Dendritic cell treated with granulocyte-macrophage colony-stimulating factor and Interleukin-4, amounts not matched to agents 40 ng/mL and 50 ng/mL, for 4 days (primary cell): ENCODE measurements at regions not wholly inside any gene's neighbourhood (a gene's known extent, or its start where the extent isn't known, plus 50 kb on each side); places are given as distances from the start of the nearest gene placed in this dataset.

ENCODE experiments used
- H3K27ac Mint-ChIP-seq: one replicate; pipeline ENCODE4 v1.8.0; 2022; ENCODE audit warnings: mild to moderate bottlenecking, mixed read lengths
- H3K27me3 Mint-ChIP-seq: one replicate; pipeline ENCODE4 v1.8.0; 2022; ENCODE audit warnings: mild to moderate bottlenecking, mixed read lengths
- H3K36me3 Mint-ChIP-seq: one replicate; pipeline ENCODE4 v1.8.0; 2022; ENCODE audit warnings: low read depth, mixed read lengths
- H3K4me1 Mint-ChIP-seq: one replicate; pipeline ENCODE4 v1.8.0; 2022; ENCODE audit warnings: low read depth, mixed read lengths
- H3K4me3 Mint-ChIP-seq: one replicate; pipeline ENCODE4 v1.8.0; 2022; ENCODE audit warnings: mild to moderate bottlenecking, moderate library complexity, mixed read lengths
- H3K9me3 Mint-ChIP-seq: one replicate; pipeline ENCODE4 v1.8.0; 2022; ENCODE audit warnings: mixed read lengths
- intact Hi-C: fragments of 100-400 bp; cut with micrococcal nuclease; formaldehyde crosslinking; loops from one replicate; pipeline ENCODE4 v1.15.0; 2022

- H3K9me3 Mint-ChIP-seq: peaks cover 16% of the 10 kb centered on the region
- H3K4me1 Mint-ChIP-seq: peaks cover 8% of the 10 kb centered on the region
- no peaks in the 10 kb centered on the region for H3K36me3 Mint-ChIP-seq
- no peak overlapping the region for H3K4me3 Mint-ChIP-seq
- intact Hi-C loops: no loop called here
- H3K27ac Mint-ChIP-seq: no peak overlapping the region
- no peaks in the 10 kb centered on the region for H3K27me3 Mint-ChIP-seq
These were observed 148.9 kb upstream of the SPEF2 start for GRCh38 chr5:35468811-35469210.

- intact Hi-C loops: no loop called here
- peaks cover 16% of the 10 kb centered on the region for H3K9me3 Mint-ChIP-seq
- H3K27me3 Mint-ChIP-seq: no peaks in the 10 kb centered on the region
- no peak overlapping the region for H3K27ac Mint-ChIP-seq
- H3K4me3 Mint-ChIP-seq: no peak overlapping the region
- H3K36me3 Mint-ChIP-seq: no peaks in the 10 kb centered on the region
- H3K4me1 Mint-ChIP-seq: peaks cover 8% of the 10 kb centered on the region
These were observed 150.9 kb upstream of the SPEF2 start for GRCh38 chr5:35466746-35467145.

GRCh38 chr5:35464757-35465156, 152.9 kb upstream of the SPEF2 start:
- H3K27me3 Mint-ChIP-seq: no peaks in the 10 kb centered on the region
- peaks cover 16% of the 10 kb centered on the region for H3K9me3 Mint-ChIP-seq
- H3K4me1 Mint-ChIP-seq: no peaks in the 10 kb centered on the region
- no peaks in the 10 kb centered on the region for H3K36me3 Mint-ChIP-seq
- no peak overlapping the region for H3K27ac Mint-ChIP-seq
- intact Hi-C loops: no loop called here
- no peak overlapping the region for H3K4me3 Mint-ChIP-seq

- Mint-ChIP-seq H3K27ac (no peak overlapping the region), H3K36me3 (no peaks in the 10 kb centered on the region), H3K27me3 (no peaks in the 10 kb centered on the region), H3K9me3 (peaks cover 22% of the 10 kb centered on the region), H3K4me1 (no peaks in the 10 kb centered on the region), H3K4me3 (no peak overlapping the region)
- intact Hi-C loops: no loop called here
These were observed 156.1 kb upstream of the SPEF2 start for GRCh38 chr5:35461530-35461929.

- H3K27me3 Mint-ChIP-seq: no peaks in the 10 kb centered on the region
- H3K4me3 Mint-ChIP-seq: no peak overlapping the region
- peaks cover 32% of the 10 kb centered on the region for H3K9me3 Mint-ChIP-seq
- no peak overlapping the region for H3K27ac Mint-ChIP-seq
- no peaks in the 10 kb centered on the region for H3K36me3 Mint-ChIP-seq
- no peaks in the 10 kb centered on the region for H3K4me1 Mint-ChIP-seq
- intact Hi-C loops: no loop called here
These were observed 158.8 kb upstream of the SPEF2 start for GRCh38 chr5:35458824-35459207.

GRCh38 chr5:35457912-35458823, 159.5 kb upstream of the SPEF2 start:
- no peak overlapping the region for H3K27ac Mint-ChIP-seq
- no peaks in the 10 kb centered on the region for H3K4me1 Mint-ChIP-seq
- peaks cover 32% of the 10 kb centered on the region for H3K9me3 Mint-ChIP-seq
- intact Hi-C loops: no loop called here
- no peak overlapping the region for H3K4me3 Mint-ChIP-seq
- no peaks in the 10 kb centered on the region for H3K36me3 Mint-ChIP-seq
- H3K27me3 Mint-ChIP-seq: no peaks in the 10 kb centered on the region

GRCh38 chr5:35456506-35456905, 161.2 kb upstream of the SPEF2 start:
- Mint-ChIP-seq H3K9me3 (peaks cover 32% of the 10 kb centered on the region), H3K27ac (no peak overlapping the region), H3K27me3 (no peaks in the 10 kb centered on the region), H3K4me3 (no peak overlapping the region), H3K36me3 (no peaks in the 10 kb centered on the region), H3K4me1 (no peaks in the 10 kb centered on the region)
- intact Hi-C loops: no loop called here

- Mint-ChIP-seq H3K4me3 (no peak overlapping the region), H3K27ac (no peak overlapping the region), H3K4me1 (no peaks in the 10 kb centered on the region), H3K36me3 (no peaks in the 10 kb centered on the region), H3K9me3 (peaks cover 42% of the 10 kb centered on the region), H3K27me3 (no peaks in the 10 kb centered on the region)
- intact Hi-C loops: no loop called here
These were observed 163.6 kb upstream of the SPEF2 start for GRCh38 chr5:35454011-35454525.

- intact Hi-C loops: no loop called here
- no peaks in the 10 kb centered on the region for H3K27me3 Mint-ChIP-seq
- peaks cover 24% of the 10 kb centered on the region for H3K4me1 Mint-ChIP-seq
- no peak overlapping the region for H3K27ac Mint-ChIP-seq
- peaks cover 9% of the 10 kb centered on the region for H3K9me3 Mint-ChIP-seq
- no peak overlapping the region for H3K4me3 Mint-ChIP-seq
- no peaks in the 10 kb centered on the region for H3K36me3 Mint-ChIP-seq
These were observed 173.7 kb upstream of the SPEF2 start for GRCh38 chr5:35443803-35444595.

GRCh38 chr5:35442885-35443639, 174.6 kb upstream of the SPEF2 start:
- no peaks in the 10 kb centered on the region for H3K36me3 Mint-ChIP-seq
- H3K4me3 Mint-ChIP-seq: no peak overlapping the region
- no peak overlapping the region for H3K27ac Mint-ChIP-seq
- H3K27me3 Mint-ChIP-seq: no peaks in the 10 kb centered on the region
- peaks cover 9% of the 10 kb centered on the region for H3K9me3 Mint-ChIP-seq
- peaks cover 33% of the 10 kb centered on the region for H3K4me1 Mint-ChIP-seq
- intact Hi-C loops: no loop called here

- intact Hi-C loops: no loop called here
- no peak overlapping the region for H3K4me3 Mint-ChIP-seq
- no peak overlapping the region for H3K27ac Mint-ChIP-seq
- H3K9me3 Mint-ChIP-seq: peaks cover 9% of the 10 kb centered on the region
- no peaks in the 10 kb centered on the region for H3K27me3 Mint-ChIP-seq
- no peaks in the 10 kb centered on the region for H3K36me3 Mint-ChIP-seq
- peaks cover 34% of the 10 kb centered on the region for H3K4me1 Mint-ChIP-seq
These were observed 177.3 kb upstream of the SPEF2 start for GRCh38 chr5:35440409-35440808.

GRCh38 chr5:35438786-35439185, 178.9 kb upstream of the SPEF2 start:
- Mint-ChIP-seq H3K27me3 (no peaks in the 10 kb centered on the region), H3K4me3 (no peak overlapping the region), H3K9me3 (no peaks in the 10 kb centered on the region), H3K36me3 (no peaks in the 10 kb centered on the region), H3K4me1 (peaks cover 25% of the 10 kb centered on the region), H3K27ac (no peak overlapping the region)
- intact Hi-C loops: loop anchor here (5.0 kb wide), 1 partner anchor 351 kb away; no protein-coding TSS in a partner anchor

- intact Hi-C loops: loop anchor here (5.0 kb wide), 1 partner anchor 351 kb away; no protein-coding TSS in a partner anchor
- H3K27me3 Mint-ChIP-seq: no peaks in the 10 kb centered on the region
- no peaks in the 10 kb centered on the region for H3K36me3 Mint-ChIP-seq
- no peaks in the 10 kb centered on the region for H3K9me3 Mint-ChIP-seq
- H3K4me1 Mint-ChIP-seq: peaks cover 22% of the 10 kb centered on the region
- no peak overlapping the region for H3K27ac Mint-ChIP-seq
- H3K4me3 Mint-ChIP-seq: no peak overlapping the region
These were observed 179.4 kb upstream of the SPEF2 start for GRCh38 chr5:35438288-35438687.
